NCI-H187 (cell line): ENCODE measurements at regions not wholly inside any gene's neighbourhood (a gene's known extent, or its start where the extent isn't known, plus 50 kb on each side); places are given as distances from the start of the nearest gene placed in this dataset.

Experiments used
- DNase-seq, 2 experiments: peaks; one replicate each; lab custom pipeline; 2025; lab: John Stamatoyannopoulos, UW

DNA sequence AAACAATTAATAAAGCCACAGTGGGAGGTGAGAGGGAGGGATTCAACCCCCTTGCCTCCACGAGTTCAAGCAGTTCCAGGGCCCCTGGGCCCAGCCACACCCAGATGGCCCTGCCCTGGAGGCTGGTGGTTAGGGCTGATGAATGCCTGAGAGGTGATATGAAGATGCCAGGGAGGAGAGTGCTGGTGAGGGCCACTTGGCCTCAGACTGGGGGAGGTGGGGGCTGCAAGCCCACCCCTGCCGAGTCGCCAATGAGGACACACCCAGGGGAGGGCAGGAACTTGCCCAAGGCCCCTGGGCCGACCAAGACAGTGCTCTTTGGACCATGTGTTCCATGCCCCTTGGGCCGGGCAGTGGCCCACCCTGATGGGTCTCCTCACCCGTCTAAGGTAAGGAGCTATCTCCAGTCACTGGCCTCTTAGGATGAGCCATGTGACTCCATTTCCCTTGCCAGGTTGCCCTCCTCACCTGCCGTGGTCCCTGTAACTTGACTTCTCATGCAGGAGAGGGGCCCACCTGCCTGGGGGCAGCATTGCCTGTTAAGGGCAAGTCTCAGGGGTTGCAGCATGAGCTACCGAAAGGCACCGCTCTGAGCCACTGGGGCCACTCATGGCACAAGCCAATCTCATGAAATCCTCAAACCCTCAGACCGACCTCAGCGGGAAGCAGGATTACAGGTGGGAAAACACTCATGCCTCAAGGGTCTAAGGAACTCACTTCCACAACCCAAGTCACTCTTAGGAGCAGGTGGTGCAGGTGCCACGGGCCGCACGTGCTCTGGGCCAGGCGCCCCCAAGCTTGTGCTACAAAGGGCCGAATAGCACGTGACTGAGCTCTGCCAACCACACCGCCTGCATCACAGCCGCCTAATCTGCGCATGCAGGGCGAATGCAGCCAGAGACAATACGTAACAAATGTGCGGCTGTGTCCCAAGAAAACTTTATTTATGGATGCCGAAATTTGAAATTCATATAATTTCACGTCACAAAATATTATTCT, 147.4 kb upstream of the MLN start:
- DNase-seq = peak; percentile 47 to 94

DNA sequence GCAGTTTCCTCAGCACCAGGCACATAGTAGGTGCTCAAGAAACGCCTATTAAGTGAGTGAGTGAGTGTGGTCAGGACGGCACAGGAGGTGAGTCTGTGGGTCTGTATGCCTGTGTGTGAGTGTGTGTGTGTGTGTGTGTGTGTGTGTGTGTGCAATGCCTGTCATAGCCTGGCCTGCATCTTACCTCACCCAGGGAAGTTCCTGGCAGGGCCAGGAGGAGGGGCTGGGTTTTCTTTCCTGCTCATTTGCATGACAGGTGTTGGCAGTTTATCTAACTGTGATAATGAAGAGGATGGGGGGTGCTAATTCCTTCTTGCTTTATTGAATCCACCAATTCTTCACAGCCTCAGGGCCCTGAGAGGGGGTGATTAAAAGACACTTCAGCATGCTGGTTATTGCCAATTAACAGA, 146.7 kb upstream of the MLN start:
- DNase-seq = peak; percentile 68 to 94

DNA sequence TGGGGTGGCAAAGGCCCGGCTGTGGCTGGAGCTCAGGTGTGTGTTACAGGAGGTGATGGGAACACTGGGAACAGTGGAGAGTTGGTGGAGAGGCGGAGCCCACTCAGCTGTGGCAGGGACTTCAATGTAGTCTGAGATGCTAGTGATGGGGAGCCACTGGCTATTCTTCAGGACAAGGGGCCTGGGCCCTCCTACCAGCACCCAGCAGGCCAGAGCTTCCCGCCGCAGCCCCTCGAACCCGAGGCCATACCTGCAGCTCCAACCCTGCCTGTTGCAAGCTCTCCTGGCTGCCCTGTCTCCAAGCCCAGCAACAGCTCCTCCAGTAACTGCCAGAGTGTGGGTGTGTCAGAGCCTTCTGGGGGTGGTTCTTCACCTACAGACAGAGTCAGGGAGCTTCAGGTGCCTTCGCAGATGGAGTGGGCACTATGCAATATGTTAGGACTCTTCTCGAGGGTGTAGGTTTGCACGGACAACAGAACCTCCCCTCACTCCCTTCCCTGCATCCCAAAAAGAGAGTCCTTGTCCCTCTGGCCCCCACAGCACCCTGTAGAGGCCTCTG, 146.2 kb upstream of the MLN start:
- DNase-seq = peak; percentile 32 to 66

DNA sequence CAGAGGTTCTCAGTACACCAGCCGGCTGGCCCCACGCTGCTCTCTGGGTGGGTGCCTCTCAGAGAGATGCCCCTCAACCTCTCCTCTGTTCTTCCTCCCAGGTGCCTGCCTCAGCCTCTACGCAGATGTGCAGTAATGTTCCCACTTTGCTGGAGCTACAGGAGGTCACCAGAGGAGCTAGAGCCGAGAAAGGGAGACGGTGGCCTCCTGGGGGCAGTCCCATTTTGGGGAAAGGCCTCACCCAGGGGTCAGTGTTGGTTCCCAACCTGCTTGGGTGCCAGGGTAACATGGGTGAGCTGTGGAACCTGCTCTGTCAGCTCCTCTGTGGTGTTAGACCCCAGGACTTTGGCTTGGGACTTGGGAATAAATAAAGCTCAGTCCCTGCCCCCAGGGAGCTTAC, 145.3 kb upstream of the MLN start:
- no peak for DNase-seq

DNA sequence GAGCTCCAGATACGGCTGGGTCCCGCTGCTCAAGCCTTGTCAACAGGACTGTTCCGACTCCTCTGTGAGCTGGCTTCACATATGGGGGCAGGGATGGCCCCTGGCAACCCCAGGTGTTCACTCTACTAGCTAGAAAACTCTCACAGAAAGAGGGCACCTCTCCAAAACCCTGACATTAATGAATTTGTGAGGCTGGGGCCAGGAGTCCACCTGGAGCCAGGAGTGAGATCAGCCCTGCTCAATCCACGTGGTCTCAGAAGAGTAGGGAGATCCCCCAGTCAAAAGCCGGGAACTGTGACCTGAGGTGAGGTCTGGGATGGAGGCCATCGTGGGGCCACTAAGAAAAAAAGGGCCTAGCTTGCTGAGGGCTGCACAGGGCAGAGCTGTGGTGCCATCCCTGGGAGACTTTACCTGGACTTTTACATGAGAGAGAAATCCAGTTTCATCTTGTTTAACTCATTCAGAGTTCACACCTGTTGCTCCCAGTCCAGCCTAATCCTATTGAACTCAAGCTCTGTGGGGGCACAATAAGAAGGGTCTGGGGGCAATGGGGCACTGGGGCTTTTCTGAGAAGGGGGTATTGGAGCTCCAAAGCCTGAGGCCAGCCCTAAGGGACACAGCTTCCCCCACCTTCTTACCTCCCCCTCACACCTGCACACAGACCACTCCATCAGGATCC, 144.3 kb upstream of the MLN start:
- no peak for DNase-seq

DNA sequence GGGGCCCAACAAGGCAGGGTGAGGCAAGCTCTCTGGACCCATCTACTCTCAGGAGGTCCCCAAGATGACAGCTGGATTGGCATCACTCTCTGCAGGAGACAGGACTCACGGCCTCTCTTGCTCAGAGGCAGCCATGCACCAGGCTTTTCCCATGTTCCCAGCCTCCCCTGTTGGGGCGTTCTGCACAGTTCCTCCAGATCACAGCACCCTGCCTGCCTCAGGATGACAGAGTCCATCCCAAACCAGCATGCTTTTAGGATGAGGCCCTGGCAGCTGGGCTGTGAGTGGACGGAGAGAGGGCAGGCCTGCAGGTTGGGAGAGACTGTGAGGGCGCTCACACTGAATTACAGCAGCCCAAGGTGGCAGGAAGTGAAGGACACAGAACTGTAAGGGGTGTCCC, 143.2 kb upstream of the MLN start:
- DNase-seq = no peak

DNA sequence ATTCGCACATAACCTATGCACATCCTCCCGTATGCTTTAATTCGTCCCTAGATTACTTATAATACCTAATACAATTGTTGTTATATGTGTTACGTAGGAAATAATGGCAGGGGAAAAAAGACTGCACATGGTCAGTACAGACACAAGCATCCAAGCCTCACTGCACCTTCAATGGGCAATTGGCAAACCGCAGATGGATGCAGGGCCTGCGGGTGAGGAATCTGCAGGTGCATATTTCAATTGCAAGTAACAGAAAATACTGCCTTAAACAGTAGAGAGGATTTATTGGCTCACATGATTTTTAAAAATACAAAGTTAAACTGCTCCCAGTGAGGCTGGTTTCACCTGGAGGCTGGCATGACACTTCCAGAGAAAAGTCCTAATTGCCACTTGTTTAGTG, 142.1 kb upstream of the MLN start:
- DNase-seq = peak; percentile 57 to 86

DNA sequence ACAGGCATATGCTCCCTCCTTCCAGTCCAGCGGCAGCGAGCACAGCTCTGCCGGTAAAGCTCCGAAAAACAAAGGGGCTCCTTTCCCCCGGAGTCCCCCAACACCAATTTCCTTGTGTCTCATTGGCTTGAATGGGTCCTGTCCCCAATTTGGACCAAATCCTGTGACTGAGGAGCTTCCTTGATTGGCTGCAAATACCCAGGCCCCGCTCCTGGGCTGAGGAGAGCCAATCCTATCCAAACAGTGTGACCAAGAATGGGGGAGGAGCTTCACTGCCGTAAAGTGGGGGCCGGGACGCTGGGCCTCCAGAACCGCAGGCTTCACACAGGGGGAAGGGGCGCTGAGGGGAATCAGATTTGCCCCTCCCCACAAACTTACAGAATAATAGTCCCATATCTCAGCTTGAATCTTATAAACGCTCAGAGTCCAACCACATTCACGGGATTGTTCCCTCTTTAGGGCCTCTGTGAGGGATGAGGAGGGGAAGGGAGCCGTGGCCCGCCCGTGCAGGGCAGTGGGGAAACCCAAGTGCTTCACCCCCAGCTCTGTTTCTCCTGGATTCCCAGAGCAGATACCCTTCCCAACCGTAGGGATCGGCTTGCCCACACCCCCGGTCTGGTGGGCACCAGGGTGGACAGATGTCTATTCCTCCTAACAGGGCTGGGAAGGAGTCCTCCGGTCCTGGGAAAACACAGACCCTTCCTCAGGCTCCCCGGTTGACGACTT, 141.0 kb upstream of the MLN start:
- no peak for DNase-seq

DNA sequence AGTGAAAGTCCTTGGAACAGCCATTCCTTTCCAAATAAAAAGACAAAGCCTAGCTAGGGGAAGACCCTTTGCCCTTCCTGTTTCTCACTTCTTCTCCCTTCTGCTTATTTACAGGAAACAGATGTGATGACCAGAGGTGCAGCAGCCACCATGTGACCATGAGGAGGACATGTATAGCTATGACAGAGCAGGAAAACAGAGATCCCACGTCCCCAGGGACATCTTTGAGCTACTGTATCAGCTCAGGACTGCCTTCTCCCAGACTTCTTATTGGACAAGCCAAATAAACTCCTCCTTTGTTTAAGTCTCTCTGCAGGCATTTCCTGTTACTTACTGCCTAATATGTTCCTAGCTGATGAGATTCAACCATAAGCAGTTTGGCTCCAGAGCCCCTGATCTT, 133.1 kb upstream of the MLN start:
- DNase-seq = no peak

DNA sequence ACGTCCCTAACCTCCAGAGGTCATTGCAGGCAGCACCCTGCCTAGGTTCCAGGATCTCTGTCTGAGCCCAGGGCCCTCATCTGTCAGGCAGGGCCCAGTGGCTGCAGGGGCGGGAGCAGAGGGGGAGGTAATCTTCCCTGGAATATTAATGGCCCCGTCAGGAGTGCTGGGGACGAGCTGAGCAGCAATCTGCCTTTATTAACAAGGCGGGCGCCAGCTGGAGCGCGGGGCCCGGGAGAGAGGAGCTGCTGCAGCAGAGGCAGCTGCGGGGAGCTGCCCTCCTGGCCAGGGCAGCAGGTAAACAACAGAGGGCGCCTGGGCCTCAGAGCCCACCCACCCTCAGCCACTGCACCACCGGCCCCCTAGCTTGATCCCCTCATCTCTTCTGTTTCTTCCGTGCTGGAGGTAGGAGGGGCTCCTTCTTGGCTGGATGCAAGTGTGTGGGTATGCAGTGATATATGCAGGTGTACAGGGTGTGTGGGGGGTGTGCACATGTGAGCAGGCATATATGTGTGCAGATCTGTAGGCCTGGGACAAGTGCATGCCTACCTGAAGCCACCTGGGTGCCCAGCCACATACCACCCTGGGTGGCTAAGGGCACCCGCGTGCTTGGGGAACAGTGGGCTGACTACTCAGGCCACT, 131.8 kb upstream of the MLN start:
- peak in 1 of 2 experiments; percentile 14 for DNase-seq

DNA sequence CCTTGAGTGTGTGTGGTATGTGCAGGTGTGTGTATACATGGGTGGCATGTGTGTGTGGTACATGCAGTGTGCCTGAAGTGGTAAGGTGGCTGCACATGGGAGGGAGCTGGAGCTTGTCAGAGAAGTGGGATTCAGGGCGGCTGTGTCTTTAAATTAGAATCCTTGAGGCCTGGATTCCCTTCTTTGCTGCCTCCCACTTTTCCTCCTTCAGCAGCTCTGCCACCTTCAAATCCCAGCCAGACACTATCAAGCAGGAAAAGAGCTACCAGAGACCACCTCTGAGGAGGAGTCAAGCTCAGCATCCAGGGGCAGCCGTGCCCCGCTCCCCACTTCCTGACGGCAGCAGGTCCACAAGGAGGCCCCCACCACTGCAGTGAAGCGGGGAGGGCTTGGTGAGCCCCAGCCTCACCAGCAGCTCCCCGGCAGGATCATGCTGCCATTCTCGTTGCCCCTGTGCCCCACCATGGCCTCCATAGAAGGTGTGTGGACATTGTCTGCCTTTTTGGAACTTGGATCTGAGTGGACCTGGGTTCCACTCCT, 131.0 kb upstream of the MLN start:
- DNase-seq = no peak

DNA sequence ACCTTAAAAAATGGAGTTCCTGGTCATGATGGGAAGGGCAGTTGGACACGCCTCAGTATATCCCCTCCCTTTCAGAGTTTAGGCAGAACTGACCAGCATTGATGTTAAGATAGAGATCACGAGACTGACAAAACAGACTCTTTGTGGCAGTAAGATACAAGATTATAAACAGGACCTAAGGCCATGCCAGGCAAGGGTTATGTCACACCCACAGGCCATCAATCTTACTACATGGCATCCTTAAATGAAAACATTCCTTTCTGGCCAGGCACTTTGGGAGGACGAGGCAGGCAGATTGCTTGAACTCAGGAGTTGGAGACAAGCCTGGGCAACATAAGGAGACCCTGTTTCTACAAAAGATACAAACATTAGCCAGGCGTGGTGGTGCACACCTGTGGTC, 129.3 kb upstream of the MLN start:
- DNase-seq = no peak

DNA sequence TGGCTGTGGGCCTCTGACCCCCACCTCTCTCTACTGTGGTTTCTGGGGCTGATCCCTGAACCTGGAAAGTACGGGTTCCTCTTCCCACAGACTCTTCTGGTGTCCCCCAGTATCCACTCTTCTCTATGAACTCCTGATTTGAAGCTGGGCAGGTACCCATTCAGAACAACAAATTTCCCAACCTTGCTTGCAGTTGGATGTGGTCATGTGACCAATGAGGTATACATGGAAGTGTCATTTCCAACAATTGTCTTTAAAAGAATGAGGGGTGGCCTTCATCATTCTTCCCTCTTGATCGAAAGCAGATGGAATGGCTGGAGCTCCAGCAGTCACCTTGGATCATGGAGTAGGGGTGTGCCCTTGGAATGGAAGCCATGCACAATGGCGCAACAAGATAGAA, 128.0 kb upstream of the MLN start:
- DNase-seq = no peak

DNA sequence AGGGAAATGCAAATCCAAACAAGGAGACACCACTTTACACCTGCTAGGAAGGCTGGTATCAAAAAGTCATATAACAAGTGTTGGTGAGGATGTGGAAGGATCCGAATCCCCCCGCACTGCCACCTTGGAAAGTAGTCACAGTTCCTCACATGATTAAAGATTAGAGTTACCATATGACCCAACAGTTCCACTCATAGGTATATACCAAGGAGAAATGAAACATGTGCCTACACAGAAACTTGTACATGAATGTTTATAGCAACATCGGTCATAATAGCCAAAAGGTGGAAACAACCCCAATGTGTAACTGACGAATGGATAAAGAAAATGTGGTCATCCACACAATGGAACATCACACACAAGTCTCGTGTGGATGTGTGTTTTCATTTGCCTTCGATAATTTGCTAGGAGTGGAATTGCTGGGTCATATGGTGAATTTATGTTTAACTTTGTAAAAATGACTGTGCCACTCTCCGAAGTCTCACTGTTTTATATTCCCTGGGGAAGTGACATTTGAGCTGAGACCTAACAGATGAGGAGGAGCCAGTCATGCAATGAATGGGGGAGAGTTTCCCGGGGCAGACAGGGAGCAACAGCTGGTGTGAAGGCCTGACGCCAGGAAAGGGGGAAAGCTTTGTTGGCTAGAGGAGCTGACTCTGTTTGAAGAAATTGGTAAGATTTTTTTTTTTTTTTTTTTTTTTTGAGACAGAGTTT, 125.9 kb upstream of the MLN start:
- DNase-seq = peak; percentile 50 to 55

DNA sequence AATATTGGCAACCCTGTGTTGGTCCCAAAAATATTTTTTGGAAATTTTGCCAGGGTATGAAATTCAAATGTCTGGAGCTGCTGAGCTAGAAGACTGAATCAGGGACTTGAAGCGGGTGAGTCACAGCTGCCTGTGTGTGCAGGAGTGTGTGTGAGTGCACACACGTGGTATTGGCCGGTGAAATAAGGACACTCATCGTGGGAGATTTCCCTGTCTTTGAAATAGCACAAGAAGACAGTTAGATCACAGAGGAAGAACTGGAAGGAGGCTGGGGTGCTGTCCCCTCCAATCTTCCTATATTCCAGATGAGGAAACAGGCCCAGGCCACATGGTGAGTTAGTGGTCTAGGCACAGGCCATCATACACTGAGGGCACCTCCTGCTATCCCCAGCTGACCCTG, 123.8 kb upstream of the MLN start:
- no peak for DNase-seq

DNA sequence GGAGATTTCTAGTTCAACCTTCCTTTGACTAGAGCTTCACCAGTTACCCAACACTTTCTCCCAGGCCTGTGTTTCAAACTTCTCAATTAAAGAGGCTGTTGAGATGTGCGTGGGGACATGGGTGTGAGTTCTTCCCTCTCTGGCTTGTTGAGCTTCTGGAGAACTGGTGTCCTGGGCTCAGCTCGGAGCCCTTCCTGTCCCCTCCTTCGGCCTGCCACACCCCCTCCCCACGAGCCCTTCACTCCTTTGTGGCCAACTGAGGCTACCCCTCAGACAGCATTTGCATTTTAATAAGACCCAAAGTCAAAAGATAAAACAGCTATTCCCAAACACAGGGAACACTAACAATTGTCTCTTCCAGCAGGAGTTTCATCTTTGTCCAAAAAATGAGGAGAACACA, 123.3 kb upstream of the MLN start:
- no peak for DNase-seq

DNA sequence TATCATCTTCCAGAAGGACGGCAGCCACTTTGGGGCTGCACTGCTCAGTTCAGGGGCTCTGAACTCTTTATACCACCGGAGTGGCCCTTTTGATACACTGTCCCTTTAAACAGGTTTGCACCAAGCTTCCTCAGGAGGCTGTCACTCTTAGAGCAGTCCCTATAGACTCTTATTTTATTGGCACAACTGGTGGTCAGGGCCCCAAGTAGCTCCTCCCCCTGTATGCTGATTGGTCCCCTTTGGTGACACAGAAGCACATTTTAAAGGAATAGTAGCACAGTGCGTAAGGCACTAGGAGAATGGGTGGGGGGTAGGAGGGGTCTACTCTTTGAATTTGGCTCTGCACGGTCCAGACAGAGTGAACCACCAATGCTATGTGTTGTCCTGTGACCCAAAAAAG, 122.6 kb upstream of the MLN start:
- no peak for DNase-seq

DNA sequence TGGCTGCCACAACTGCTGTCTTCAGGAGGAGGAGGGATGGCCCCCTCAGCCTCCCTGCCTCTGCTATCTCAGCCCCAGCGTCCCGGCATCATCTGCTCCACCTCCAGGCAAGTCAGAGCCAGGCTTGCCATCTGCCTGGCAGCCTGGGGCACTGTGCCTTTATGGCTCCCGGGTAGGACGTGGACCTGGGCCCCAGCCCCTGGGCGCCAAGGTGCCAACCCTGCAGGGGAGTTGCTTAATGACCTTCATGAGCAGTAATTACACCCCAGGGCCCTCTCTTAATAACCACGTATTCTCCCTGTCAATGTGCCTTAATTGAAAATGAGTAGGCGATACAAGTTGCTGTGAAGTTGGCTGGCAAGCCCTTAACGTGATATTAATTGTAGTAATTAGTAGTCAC, 122.1 kb upstream of the MLN start:
- DNase-seq = no peak

DNA sequence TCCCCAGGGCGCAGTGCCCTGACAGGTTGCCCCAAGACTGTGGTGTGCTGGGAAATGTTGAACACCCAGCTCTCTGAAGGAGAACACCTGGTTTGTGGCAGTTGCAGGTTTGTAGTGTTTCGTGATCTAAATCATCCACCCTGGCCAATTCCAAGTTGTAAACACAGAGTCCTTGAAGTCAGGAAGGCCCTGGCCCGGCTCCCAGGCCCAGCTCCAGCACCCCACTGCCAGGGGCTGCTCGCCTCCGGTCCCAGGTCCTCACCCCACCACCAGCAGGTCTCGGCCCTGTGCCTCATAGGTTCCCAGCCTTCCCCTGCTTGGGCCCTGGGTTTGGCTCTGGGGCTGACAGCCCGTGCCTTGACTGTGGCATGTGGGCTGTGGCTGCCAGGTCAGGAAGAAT, 121.4 kb upstream of the MLN start:
- DNase-seq = no peak

DNA sequence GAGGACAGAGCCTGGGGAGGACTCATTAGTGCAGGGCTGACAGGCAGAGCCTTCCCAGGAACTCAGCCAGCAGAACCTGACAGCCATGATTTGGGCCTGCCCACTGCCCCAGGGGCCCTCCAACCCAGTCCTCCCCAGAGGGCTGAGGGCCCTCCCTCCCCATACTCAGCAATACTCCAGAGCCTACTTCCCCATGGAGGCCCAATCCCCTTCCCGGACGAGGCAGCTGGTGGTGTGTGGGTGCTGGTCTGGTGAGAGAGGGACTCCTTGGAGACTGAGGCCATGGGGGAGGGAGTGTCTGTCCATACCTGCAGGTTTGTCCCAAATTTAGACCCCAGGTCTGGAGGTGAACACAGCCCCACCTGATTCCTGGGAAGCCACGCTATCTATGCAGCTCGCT, 120.9 kb upstream of the MLN start:
- no peak for DNase-seq
